GM12892 (cell line): ENCODE measurements at regions not wholly inside any gene's neighbourhood (a gene's known extent, or its start where the extent isn't known, plus 50 kb on each side); places are given as distances from the start of the nearest gene placed in this dataset.

Experiments
- DNase-seq: peaks from one replicate; pipeline ENCODE4 v3.0.0; 2011; ENCODE audit not compliant: insufficient read length
- FAIRE-seq: peaks from 2 replicates; lab custom pipeline; 2011; peaks lifted over from hg19 to GRCh38; lab: Jason Lieb, UNC
- POLR2A ChIP-seq: IDR thresholded peaks from 2 replicates; pipeline ENCODE4 v1.6.1; 2011; ENCODE audit warnings: low read depth, low read length, control low read depth
- POLR2AphosphoS5 ChIP-seq: IDR thresholded peaks from 2 replicates; pipeline ENCODE4 v1.6.1; 2011; ENCODE audit warnings: low read depth, low read length, control low read depth
- TAF1 ChIP-seq: IDR thresholded peaks from 2 replicates; pipeline ENCODE4 v1.6.1; 2011; ENCODE audit warnings: low read depth, mild to moderate bottlenecking, control low read depth, low read length, borderline replicate concordance

DNA sequence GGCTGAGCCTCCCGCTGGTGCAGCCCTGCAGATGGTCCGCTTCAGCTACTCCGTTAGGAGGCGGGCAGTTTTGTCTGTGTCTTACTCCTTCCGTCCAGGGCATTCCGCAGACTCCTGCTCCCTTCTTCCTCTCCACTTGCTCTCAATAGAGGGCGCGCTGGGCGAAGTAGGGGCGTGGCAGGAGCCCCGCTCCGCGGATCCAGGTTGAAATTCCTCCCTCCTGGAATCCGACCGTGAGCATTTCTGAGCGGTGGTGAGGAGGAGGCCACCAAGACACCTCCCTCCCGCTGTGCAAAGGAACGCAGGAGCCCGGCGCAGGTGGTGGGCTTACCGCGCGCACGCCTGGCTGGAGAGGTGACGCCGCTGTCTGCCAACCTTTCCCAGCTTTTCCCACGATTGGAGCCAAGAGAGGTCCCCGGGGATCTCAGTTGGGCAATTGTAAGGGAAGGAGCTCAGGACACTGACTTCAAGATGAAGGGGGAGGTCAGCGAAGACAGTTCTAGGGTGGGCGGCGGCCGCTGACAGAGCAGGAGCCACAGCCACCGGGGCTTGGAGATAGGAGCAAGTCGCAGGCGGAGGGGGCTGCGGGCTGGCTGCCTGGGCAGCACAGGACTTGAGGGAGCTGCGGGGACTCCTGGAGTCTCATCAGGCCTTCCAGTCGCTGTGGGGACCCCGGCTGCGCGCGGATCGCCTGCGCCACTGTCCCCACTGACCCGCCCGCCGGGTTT is 1011.3 kb downstream of the XPNPEP1 start:
- no peak for DNase-seq
- no peak for TF ChIP-seq POLR2AphosphoS5
- FAIRE-seq = no peak

DNA sequence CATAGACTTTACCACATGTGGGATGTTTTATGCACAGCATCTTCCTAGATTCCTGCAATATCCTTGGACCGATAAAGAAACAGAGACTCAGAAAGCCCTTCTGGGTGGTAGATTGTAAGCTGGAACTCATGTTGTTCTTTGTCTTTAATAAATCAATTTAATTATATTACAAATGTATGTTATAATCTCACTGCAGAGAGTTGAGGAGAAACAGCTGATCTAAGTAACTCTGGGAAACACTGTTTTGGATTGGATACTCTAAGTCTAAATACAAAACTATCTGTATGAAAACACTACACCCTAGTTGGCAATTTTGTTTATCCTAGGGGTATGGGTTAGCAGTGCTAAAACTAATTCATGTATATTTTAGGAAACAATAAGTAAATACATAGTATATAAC is 1015.2 kb downstream of the XPNPEP1 start:
- DNase-seq = no peak
- no peak for FAIRE-seq
- no peak for TF ChIP-seq POLR2A
- TF ChIP-seq TAF1 = no peak
- TF ChIP-seq POLR2AphosphoS5 = no peak

DNA sequence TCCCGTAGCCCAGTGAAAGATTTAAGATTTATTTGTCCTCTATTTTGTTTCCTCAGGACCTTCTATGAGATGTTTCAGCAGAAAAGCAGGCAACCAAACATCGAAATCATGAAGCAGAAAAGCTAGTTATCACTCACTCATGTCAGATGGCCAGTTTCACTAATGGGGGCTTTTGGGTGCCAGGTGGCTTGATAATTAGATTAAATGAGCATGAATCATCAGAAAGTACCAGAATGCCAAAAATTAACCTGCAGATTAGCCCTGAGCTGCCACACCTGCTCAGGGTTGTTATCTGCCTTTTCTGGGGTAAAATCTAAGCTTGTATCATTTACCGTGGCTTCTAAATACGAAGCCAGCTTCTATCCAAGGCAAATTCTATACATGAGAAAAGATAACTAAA is 1017.5 kb downstream of the XPNPEP1 start:
- no peak for FAIRE-seq
- no peak for DNase-seq
- no peak for TF ChIP-seq TAF1
- no peak for TF ChIP-seq POLR2A
- no peak for TF ChIP-seq POLR2AphosphoS5

DNA sequence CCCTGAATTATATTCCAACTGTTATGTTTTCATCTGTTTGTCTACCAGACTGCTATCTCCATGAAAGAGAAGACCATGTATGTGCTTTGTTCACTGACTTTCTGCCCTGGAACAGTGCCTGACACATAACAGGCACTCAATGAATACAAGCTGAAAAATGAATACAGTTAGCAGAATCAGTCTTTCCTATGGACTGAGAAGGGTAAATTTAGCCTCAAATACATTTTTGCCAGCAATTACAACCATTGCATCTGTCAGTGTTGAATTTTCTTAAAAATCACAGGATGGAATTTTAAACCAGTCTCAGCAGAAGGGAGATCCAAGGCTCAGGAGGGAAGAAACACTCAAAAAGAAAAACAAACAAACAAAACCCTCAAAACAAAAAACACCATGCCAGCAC is 1018.1 kb downstream of the XPNPEP1 start:
- no peak for FAIRE-seq
- no peak for DNase-seq
- TF ChIP-seq POLR2AphosphoS5 (no peak), POLR2A (no peak)

DNA sequence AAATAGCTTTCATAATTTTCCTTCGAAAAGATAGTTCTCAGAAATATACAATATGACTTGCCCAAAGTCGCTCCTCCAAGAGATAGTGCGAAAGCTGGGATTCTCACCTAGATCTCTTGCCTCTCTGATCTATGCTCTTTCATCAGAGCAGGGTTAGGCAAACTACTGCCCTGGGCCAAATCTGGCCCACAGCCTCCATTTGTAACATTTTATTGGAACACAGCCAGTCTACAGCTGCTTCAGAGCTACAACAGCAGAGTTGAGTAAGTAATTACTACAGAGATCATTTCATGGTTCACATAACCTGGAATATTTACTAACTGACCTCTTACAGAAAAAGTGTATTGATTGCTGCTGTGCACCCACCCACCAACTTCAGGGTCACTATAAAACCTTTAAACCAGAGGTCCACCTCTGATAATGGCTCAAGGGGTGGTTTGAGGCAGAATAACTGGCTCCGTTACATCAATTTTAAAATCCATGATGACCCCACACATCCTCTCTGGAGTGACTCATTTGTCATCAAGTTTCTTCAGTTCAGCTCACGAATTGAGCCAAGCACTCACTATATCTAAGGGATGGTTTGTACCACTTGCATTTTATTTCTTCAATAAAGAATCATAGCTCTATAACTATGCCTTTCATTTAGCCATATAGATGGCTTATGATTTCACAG is 1019.0 kb downstream of the XPNPEP1 start:
- TF ChIP-seq TAF1 (no peak), POLR2A (no peak), POLR2AphosphoS5 (no peak)
- FAIRE-seq = no peak
- no peak for DNase-seq

DNA sequence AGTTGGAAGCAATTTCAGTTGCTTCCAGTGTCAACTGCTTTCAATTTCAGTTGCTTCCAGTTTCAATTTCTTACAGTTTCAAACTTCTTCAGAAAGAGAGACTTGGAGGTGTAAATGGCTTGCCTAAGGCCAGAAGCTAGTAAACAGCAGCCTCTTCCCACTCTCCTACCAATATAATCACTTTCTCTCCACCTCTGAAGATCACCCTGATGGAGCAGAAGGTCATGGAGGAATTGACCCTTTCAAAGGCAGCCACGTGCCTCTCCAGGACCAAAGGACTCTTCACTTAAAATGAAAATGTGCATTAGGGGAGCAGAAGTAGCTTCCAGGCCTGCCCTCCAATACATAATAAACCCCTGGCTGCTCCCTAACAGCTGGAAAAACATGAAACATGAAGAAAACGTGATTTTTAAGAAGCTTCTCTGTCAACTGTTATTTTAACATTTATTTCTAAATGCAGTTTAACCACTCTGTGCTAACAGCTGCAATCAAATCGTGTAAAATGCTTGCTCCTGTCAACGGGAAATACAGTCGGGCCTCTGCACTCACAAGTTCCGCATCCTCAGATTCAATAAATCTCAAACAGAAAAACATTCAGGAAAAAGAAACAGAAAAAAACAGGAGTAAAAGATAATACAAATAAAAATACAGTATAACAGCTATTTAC is 1020.6 kb downstream of the XPNPEP1 start:
- TF ChIP-seq TAF1 = no peak
- no peak for TF ChIP-seq POLR2A
- no peak for TF ChIP-seq POLR2AphosphoS5
- DNase-seq (no peak), FAIRE-seq (no peak)

DNA sequence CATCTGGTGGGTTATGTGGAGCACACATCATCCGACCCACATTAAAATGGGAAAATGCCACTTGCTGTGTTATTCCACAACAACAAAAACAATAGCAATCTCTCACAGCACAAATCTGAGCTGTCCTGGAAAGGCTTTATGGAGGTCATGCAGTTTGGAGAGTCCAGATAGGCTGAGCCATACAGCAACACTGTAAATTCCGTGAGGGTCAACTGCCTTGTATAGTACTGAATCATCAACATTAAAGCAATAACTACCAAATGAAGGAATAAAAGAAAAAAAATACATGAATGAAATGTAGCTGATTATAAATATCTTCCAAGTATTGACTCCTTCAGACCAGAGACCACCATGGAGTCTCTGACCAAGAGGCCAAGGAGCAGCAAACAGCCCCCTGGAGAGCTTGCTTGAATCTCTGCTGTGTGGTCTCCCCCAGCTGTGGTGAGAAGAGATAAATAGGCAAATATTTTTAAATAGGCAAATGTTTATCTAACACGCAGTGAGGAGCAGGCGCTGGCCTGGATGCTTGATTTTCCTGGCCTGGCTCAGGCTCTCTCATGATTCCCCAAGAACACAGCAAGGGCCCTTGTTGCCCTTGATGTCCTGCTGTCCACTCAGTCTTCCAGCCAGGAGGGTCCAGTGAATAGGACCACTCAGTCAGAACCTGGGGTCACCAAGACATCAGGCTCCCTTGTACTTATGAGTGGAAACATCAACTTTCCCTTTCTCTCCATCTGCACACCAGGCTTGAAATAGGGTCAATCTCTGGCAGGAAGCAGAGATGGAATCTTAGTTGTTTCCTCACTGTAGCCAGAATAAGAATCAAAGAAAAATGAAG is 1021.3 kb downstream of the XPNPEP1 start:
- DNase-seq (no peak), FAIRE-seq (no peak)
- no peak for TF ChIP-seq POLR2A
- TF ChIP-seq TAF1 = no peak
- TF ChIP-seq POLR2AphosphoS5 = no peak

DNA sequence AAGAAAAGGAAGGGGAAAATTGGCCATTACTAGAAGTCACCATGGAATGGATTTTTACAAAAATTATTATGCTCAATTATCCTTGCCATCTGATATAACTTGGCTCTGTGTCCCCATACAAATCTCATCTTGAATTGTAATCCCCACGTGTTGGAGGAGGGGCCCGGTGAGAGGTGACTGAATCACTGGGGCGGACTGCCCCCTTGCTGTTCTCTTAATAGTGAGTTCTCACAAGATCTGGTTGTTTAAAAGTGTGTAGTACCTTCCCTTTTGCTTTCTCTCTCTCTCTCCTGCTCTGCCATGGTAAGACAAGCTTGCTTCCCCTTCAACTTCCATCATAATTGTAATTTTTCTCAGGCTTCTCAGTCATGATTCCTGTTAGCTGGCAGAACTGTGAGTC is 1023.6 kb downstream of the XPNPEP1 start:
- no peak for TF ChIP-seq POLR2A
- TF ChIP-seq POLR2AphosphoS5 = no peak
- no peak for TF ChIP-seq TAF1
- FAIRE-seq (no peak), DNase-seq (no peak)

DNA sequence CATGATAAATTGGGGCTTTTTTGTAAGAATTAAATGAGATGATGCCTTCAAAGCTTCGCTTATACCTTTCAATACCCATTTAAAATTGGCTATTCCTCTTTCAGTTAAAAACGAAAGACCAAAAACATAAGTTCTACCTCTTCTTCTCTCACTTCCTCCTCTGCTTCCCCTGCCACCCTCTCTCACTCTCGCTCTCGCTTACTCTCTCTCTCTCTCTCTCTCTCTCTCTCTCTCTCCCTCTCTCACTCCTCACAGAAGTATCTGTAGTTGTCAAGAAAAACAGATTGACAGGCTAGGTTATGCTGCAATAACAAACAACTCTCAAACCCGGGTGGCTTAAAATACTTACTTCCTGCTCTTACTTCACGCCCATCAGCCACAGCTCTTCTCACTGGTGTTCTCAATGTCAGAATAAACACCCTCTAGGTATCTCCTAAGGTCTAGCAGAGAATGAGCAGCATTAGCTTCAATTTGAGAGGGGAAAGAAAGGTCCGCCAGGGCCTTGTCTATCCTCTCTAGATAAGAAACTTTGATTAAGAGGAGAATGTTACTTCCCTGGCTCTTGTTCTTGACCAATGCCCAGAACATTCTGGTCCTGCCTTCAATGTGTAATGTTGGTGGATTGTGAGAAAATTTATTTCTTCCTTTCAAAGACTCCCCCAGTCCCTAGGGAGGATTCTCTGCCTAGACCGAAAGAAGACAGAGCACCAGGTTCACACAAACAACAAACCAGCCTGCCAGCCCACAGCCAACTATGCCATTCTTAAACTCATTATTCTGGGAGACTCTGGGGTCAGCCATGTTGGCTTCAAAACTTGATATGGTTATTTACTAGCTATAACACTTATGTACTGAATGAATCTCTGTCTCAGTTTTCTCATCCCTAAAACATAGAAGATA is 1028.7 kb downstream of the XPNPEP1 start:
- FAIRE-seq (no peak), DNase-seq (no peak)
- TF ChIP-seq POLR2A (no peak), POLR2AphosphoS5 (no peak), TAF1 (no peak)

DNA sequence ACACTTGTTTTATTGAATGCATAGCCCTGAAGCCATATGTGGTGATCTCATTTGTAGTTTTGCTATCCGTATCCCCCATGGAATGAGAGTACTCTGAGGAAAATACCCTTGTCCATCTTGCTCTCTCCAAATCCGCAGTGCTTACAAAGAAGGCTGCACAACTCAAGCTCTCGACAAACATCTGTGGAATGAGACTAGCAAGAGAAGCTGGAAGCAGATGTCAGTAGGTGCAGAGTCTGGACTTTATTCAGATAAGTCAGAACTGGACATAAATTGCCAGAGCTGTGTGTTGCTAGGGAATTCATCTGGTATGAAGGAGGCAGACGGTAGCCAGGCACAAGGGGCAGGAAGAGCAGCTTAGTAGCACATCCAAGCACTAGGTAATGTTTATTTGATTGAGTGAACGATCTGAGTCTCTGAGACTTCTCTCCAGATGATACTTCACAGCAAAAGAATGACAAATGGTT is 1046.2 kb downstream of the XPNPEP1 start:
- FAIRE-seq = no peak
- DNase-seq = no peak
- TF ChIP-seq POLR2A (no peak), POLR2AphosphoS5 (no peak), TAF1 (no peak)
